HL-60 (cell line): ENCODE measurements at regions not wholly inside any gene's neighbourhood (a gene's known extent, or its start where the extent isn't known, plus 50 kb on each side); places are given as distances from the start of the nearest gene placed in this dataset.

Experiments used
- DNase-seq, 2 experiments: peaks; one replicate each; pipeline ENCODE4 v3.0.0-alpha.2; 2010 to 2020; ENCODE audit warnings: low read depth in 1 of 2, low spot score in 1 of 2
- H3K27ac ChIP-seq: fragments of 250-450 bp; sonication (Bioruptor Pico); replicated peaks from 2 replicates; pipeline ENCODE4 v1.5.1; 2020; ENCODE audit warnings: mild to moderate bottlenecking, moderate library complexity
- H3K27me3 ChIP-seq: fragments of 250-450 bp; sonication (Bioruptor Pico); 2 replicates; pipeline ENCODE4 v1.5.1; 2021; ENCODE audit warnings: mild to moderate bottlenecking, moderate library complexity; ENCODE audit not compliant: insufficient read depth, poor library complexity, severe bottlenecking
- H3K4me3 ChIP-seq: replicated peaks from 2 replicates; pipeline ENCODE4 v1.5.1; 2011; ENCODE audit warnings: mild to moderate bottlenecking, control low read depth, low read length; ENCODE audit not compliant: insufficient read depth
- CTCF ChIP-seq: IDR thresholded peaks from one replicate; pipeline ENCODE4 v1.5.1; 2011; ENCODE audit warnings: low read length, control low read depth, inconsistent platforms; ENCODE audit not compliant: insufficient read depth
- GABPA ChIP-seq: IDR thresholded peaks from 2 replicates; pipeline ENCODE4 v1.6.1; 2012; ENCODE audit warnings: low read depth
- POLR2AphosphoS5 ChIP-seq: IDR thresholded peaks from 2 replicates; pipeline ENCODE4 v1.6.1; 2012; ENCODE audit warnings: low read depth
- REST ChIP-seq: IDR thresholded peaks from 2 replicates; pipeline ENCODE4 v1.6.1; 2012; ENCODE audit warnings: low read depth; ENCODE audit not compliant: insufficient replicate concordance
- SPI1 ChIP-seq: IDR thresholded peaks from 2 replicates; pipeline ENCODE4 v1.6.1; 2012; ENCODE audit warnings: low read depth, mild to moderate bottlenecking, borderline replicate concordance

GRCh38 chr2:123624816-123625215, 400.3 kb upstream of the CNTNAP5 start:
- H3K27me3 ChIP-seq, result no peaks in the 10 kb centered on the region
- TF ChIP-seq GABPA (no peak), REST (no peak)
- H3K4me3 ChIP-seq, result no peak overlapping the region
- no peak overlapping the region for H3K27ac ChIP-seq
- DNase-seq, result no peak

- no peak for DNase-seq
- Histone ChIP-seq H3K27me3 (no peaks in the 10 kb centered on the region), H3K4me3 (no peak overlapping the region), H3K27ac (no peak overlapping the region)
- no peak for TF ChIP-seq REST
- no peak for TF ChIP-seq SPI1
- no peak for TF ChIP-seq GABPA
- TF ChIP-seq POLR2AphosphoS5, result no peak
- TF ChIP-seq CTCF, result no peak
Measured at GRCh38 chr2:123636232-123636631, 388.9 kb upstream of the CNTNAP5 start.

GRCh38 chr2:123640685-123641335, 384.3 kb upstream of the CNTNAP5 start:
- no peak for DNase-seq
- TF ChIP-seq REST (no peak), GABPA (no peak), CTCF (no peak), POLR2AphosphoS5 (no peak), SPI1 (no peak)
- Histone ChIP-seq H3K27me3 (no peaks in the 10 kb centered on the region), H3K27ac (no peak overlapping the region), H3K4me3 (no peak overlapping the region)

- H3K27ac ChIP-seq, result no peak overlapping the region
- H3K4me3 ChIP-seq, result no peak overlapping the region
- no peaks in the 10 kb centered on the region for H3K27me3 ChIP-seq
- no peak for DNase-seq
- TF ChIP-seq CTCF (no peak), SPI1 (no peak), GABPA (no peak), POLR2AphosphoS5 (no peak), REST (no peak)
Measured at GRCh38 chr2:123644053-123644452, 381.0 kb upstream of the CNTNAP5 start.
